Fibroblast of skin of right quadriceps (primary cell): ENCODE measurements at regions not wholly inside any gene's neighbourhood (a gene's known extent, or its start where the extent isn't known, plus 50 kb on each side); places are given as distances from the start of the nearest gene placed in this dataset.

Source experiments
- DNase-seq: peaks from one replicate; pipeline ENCODE4 v3.0.0-alpha.2; 2013

GRCh38 chrX:39823854-39824253, 273.9 kb downstream of the BCOR start:
- no peak for DNase-seq

GRCh38 chrX:39826813-39827543, 270.8 kb downstream of the BCOR start:
- DNase-seq = no peak

GRCh38 chrX:39827951-39828350, 269.8 kb downstream of the BCOR start:
- DNase-seq = no peak

GRCh38 chrX:39828971-39829370, 268.8 kb downstream of the BCOR start:
- peak; percentile 38 for DNase-seq

- no peak for DNase-seq
These were observed 267.8 kb downstream of the BCOR start for GRCh38 chrX:39829965-39830364.

GRCh38 chrX:39830414-39830813, 267.3 kb downstream of the BCOR start:
- no peak for DNase-seq

- DNase-seq = no peak
These were observed 265.5 kb downstream of the BCOR start for GRCh38 chrX:39832211-39832610.

- DNase-seq = no peak
These were observed 263.2 kb downstream of the BCOR start for GRCh38 chrX:39834600-39834999.

- DNase-seq = no peak
These were observed 262.5 kb downstream of the BCOR start for GRCh38 chrX:39835241-39835640.

GRCh38 chrX:39835776-39836175, 262.0 kb downstream of the BCOR start:
- DNase-seq = no peak

- DNase-seq = no peak
These were observed 260.8 kb downstream of the BCOR start for GRCh38 chrX:39836802-39837420.

- DNase-seq = no peak
These were observed 260.1 kb downstream of the BCOR start for GRCh38 chrX:39837688-39838087.

GRCh38 chrX:39839371-39839770, 258.4 kb downstream of the BCOR start:
- no peak for DNase-seq

- DNase-seq = no peak
These were observed 257.6 kb downstream of the BCOR start for GRCh38 chrX:39840133-39840532.

GRCh38 chrX:39840581-39841093, 257.1 kb downstream of the BCOR start:
- no peak for DNase-seq

GRCh38 chrX:39841604-39842003, 256.2 kb downstream of the BCOR start:
- no peak for DNase-seq

GRCh38 chrX:39842281-39842973, 255.3 kb downstream of the BCOR start:
- DNase-seq = no peak

- no peak for DNase-seq
These were observed 254.4 kb downstream of the BCOR start for GRCh38 chrX:39843318-39843717.

- no peak for DNase-seq
These were observed 252.5 kb downstream of the BCOR start for GRCh38 chrX:39845233-39845632.

- no peak for DNase-seq
These were observed 251.3 kb downstream of the BCOR start for GRCh38 chrX:39846460-39846859.

GRCh38 chrX:39848243-39848642, 249.5 kb downstream of the BCOR start:
- no peak for DNase-seq

GRCh38 chrX:39848900-39849299, 248.9 kb downstream of the BCOR start:
- peak; percentile 82 for DNase-seq

- no peak for DNase-seq
These were observed 247.5 kb downstream of the BCOR start for GRCh38 chrX:39850209-39850608.

- peak; percentile 83 for DNase-seq
These were observed 247.1 kb downstream of the BCOR start for GRCh38 chrX:39850630-39851152.
